ENCODE measurements at regions not wholly inside any gene's neighbourhood (a gene's known extent, or its start where the extent isn't known, plus 50 kb on each side); places are given as distances from the start of the nearest gene placed in this dataset.

- TF ChIP-seq CTCF (IDR thresholded peaks at IDR 0.05 in 4 of 5, conservative IDR thresholded peaks at IDR 0.05 in 1 of 5), result no peak
- no peak for TF ChIP-seq POLR2A (IDR thresholded peaks at IDR 0.05)
Observed at GRCh38 chrX:95860127-95860526, 824.5 kb upstream of the DIAPH2 start.
